Smooth muscle cell (in vitro differentiated cells): ENCODE measurements at regions not wholly inside any gene's neighbourhood (a gene's known extent, or its start where the extent isn't known, plus 50 kb on each side); places are given as distances from the start of the nearest gene placed in this dataset.
A peak's percentile ranks its signal among the peaks of the same experiment; 100 is the strongest.

Source experiments
- DNase-seq: peaks from one replicate; lab custom pipeline; 2025; ENCODE audit not compliant: unreplicated experiment; lab: John Stamatoyannopoulos, UW
- H2AFZ ChIP-seq: fragments of 200-600 bp; sonication (generic); 2 replicates; pipeline ENCODE4 v1.6.0; 2016; ENCODE audit warnings: antibody characterized with exemption, low read depth, mild to moderate bottlenecking
- H3F3A ChIP-seq: fragments of 200-600 bp; sonication (generic); 2 replicates; pipeline ENCODE4 v1.6.0; 2017; ENCODE audit warnings: antibody characterized with exemption, low read depth
- H3K27ac ChIP-seq: fragments of 200-600 bp; sonication (generic); 2 replicates; pipeline ENCODE4 v1.5.1; 2016; ENCODE audit warnings: low read depth, mild to moderate bottlenecking
- H3K27me3 ChIP-seq: fragments of 200-600 bp; sonication (generic); 2 replicates; pipeline ENCODE4 v1.6.1; 2016; ENCODE audit warnings: low read depth, mild to moderate bottlenecking
- H3K36me3 ChIP-seq: fragments of 200-600 bp; sonication (generic); 2 replicates; pipeline ENCODE4 v1.5.1; 2016; ENCODE audit warnings: low read depth
- H3K4me1 ChIP-seq: fragments of 200-600 bp; sonication (generic); 2 replicates; pipeline ENCODE4 v1.5.1; 2016; ENCODE audit warnings: low read depth
- H3K4me2 ChIP-seq: fragments of 200-600 bp; sonication (generic); 2 replicates; pipeline ENCODE4 v1.6.0; 2016; ENCODE audit warnings: mild to moderate bottlenecking
- H3K4me3 ChIP-seq: fragments of 200-600 bp; sonication (generic); 2 replicates; pipeline ENCODE4 v1.5.1; 2016; ENCODE audit warnings: mild to moderate bottlenecking
- H3K79me2 ChIP-seq: fragments of 200-600 bp; sonication (generic); 2 replicates; pipeline ENCODE4 v1.6.0; 2016; ENCODE audit warnings: low read depth, mild to moderate bottlenecking
- H3K9ac ChIP-seq: fragments of 200-600 bp; sonication (generic); 2 replicates; pipeline ENCODE4 v1.6.0; 2016; ENCODE audit warnings: low read depth
- H3K9me3 ChIP-seq: fragments of 200-600 bp; sonication (generic); replicated peaks from 2 replicates; pipeline ENCODE4 v1.5.1; 2016; ENCODE audit warnings: low read depth
- H4K20me1 ChIP-seq: fragments of 200-600 bp; sonication (generic); 2 replicates; pipeline ENCODE4 v1.6.0; 2016; ENCODE audit warnings: low read depth
- CTCF ChIP-seq: fragments of 200-600 bp; sonication (generic); IDR thresholded peaks from 2 replicates; pipeline ENCODE4 v1.5.1; 2017; ENCODE audit warnings: borderline replicate concordance, mild to moderate bottlenecking, antibody characterized with exemption; ENCODE audit not compliant: insufficient read depth, poor library complexity, severe bottlenecking
- WGBS: methylation state at CpG from one replicate; pipeline ENCODE4 v1.1.7; 2016; ENCODE audit warnings: low lambda C conversion rate; 5-methylcytosine and 5-hydroxymethylcytosine counted together

- DNase-seq, result no peak
- no peaks in the 10 kb centered on the region for H4K20me1 ChIP-seq
- no peaks in the 10 kb centered on the region for H3K36me3 ChIP-seq
- no peak overlapping the region for H3K27ac ChIP-seq
- H3K4me2 ChIP-seq, result no peak overlapping the region
- no peaks in the 10 kb centered on the region for H3K27me3 ChIP-seq
- no peaks in the 10 kb centered on the region for H3K9me3 ChIP-seq
- H3K79me2 ChIP-seq, result no peaks in the 10 kb centered on the region
- TF ChIP-seq CTCF, result no peak
- no peak overlapping the region for H3K4me3 ChIP-seq
- H3K9ac ChIP-seq, result no peak overlapping the region
- 87% methylated on average over 3 of the region's 3 CpGs for WGBS
- H3F3A ChIP-seq, result no peaks in the 10 kb centered on the region
- H3K4me1 ChIP-seq, result no peaks in the 10 kb centered on the region
- no peak overlapping the region for H2AFZ ChIP-seq
Measured at GRCh38 chr20:46832555-46832954, 62.1 kb upstream of the EYA2 start.

GRCh38 chr20:46833360-46833759, 61.3 kb upstream of the EYA2 start:
- no peak for DNase-seq
- H3K4me2 ChIP-seq, result no peak overlapping the region
- H3F3A ChIP-seq, result no peaks in the 10 kb centered on the region
- H3K36me3 ChIP-seq, result no peaks in the 10 kb centered on the region
- 85% methylated on average over 3 of the region's 3 CpGs for WGBS
- no peaks in the 10 kb centered on the region for H3K4me1 ChIP-seq
- H3K9me3 ChIP-seq, result no peaks in the 10 kb centered on the region
- H3K4me3 ChIP-seq, result no peak overlapping the region
- H4K20me1 ChIP-seq, result no peaks in the 10 kb centered on the region
- no peak overlapping the region for H3K9ac ChIP-seq
- no peak overlapping the region for H2AFZ ChIP-seq
- H3K79me2 ChIP-seq, result no peaks in the 10 kb centered on the region
- no peak for TF ChIP-seq CTCF
- no peaks in the 10 kb centered on the region for H3K27me3 ChIP-seq
- H3K27ac ChIP-seq, result no peak overlapping the region

- H3K27me3 ChIP-seq, result no peaks in the 10 kb centered on the region
- H3K27ac ChIP-seq, result no peak overlapping the region
- no peaks in the 10 kb centered on the region for H4K20me1 ChIP-seq
- no peak for TF ChIP-seq CTCF
- H3K4me1 ChIP-seq, result no peaks in the 10 kb centered on the region
- no peak for DNase-seq
- no peak overlapping the region for H3K9ac ChIP-seq
- H3K4me2 ChIP-seq, result peak overlapping the region; percentile 6
- WGBS, result 30% methylated on average over 1 of the region's 1 CpG
- H3K36me3 ChIP-seq, result no peaks in the 10 kb centered on the region
- no peak overlapping the region for H3K4me3 ChIP-seq
- H3K79me2 ChIP-seq, result no peaks in the 10 kb centered on the region
- H2AFZ ChIP-seq, result no peak overlapping the region
- no peaks in the 10 kb centered on the region for H3F3A ChIP-seq
- H3K9me3 ChIP-seq, result no peaks in the 10 kb centered on the region
Measured at GRCh38 chr20:46835418-46835817, 59.2 kb upstream of the EYA2 start.

- Histone ChIP-seq H3F3A (no peaks in the 10 kb centered on the region), H3K4me1 (no peaks in the 10 kb centered on the region), H3K27me3 (no peaks in the 10 kb centered on the region), H3K27ac (no peak overlapping the region), H3K9ac (no peak overlapping the region), H4K20me1 (no peaks in the 10 kb centered on the region), H3K4me2 (no peak overlapping the region), H3K36me3 (no peaks in the 10 kb centered on the region), H3K4me3 (no peak overlapping the region), H3K79me2 (no peaks in the 10 kb centered on the region), H3K9me3 (no peaks in the 10 kb centered on the region), H2AFZ (no peak overlapping the region)
- no peak for DNase-seq
- WGBS, result 72% methylated on average over 4 of the region's 4 CpGs
- no peak for TF ChIP-seq CTCF
Measured at GRCh38 chr20:46837083-46837482, 57.6 kb upstream of the EYA2 start.
